ENCODE measurements at regions not wholly inside any gene's neighbourhood (a gene's known extent, or its start where the extent isn't known, plus 50 kb on each side); places are given as distances from the start of the nearest gene placed in this dataset.

GRCh38 chr9:109728686-109729300 lies 51.2 kb upstream of the PALM2AKAP2 start:
- TF ChIP-seq CTCF (IDR thresholded peaks at IDR 0.05) (no peak), POLR2A (IDR thresholded peaks at IDR 0.05; ENCODE audit: low read depth) (no peak), EP300 (IDR thresholded peaks at IDR 0.05) (no peak), POLR2AphosphoS5 (IDR thresholded peaks at IDR 0.05) (no peak)
